Hematopoietic multipotent progenitor cell treated with erythropoietin and hydrocortisone succinate and interleukin-3 and kit ligand, for 15 days (in vitro differentiated cells): ENCODE measurements at regions not wholly inside any gene's neighbourhood (a gene's known extent, or its start where the extent isn't known, plus 50 kb on each side); places are given as distances from the start of the nearest gene placed in this dataset.

Experiments used
- DNase-seq: peaks from one replicate; pipeline ENCODE4 v3.0.0-alpha.2; 2015; ENCODE audit warnings: low spot score

DNA sequence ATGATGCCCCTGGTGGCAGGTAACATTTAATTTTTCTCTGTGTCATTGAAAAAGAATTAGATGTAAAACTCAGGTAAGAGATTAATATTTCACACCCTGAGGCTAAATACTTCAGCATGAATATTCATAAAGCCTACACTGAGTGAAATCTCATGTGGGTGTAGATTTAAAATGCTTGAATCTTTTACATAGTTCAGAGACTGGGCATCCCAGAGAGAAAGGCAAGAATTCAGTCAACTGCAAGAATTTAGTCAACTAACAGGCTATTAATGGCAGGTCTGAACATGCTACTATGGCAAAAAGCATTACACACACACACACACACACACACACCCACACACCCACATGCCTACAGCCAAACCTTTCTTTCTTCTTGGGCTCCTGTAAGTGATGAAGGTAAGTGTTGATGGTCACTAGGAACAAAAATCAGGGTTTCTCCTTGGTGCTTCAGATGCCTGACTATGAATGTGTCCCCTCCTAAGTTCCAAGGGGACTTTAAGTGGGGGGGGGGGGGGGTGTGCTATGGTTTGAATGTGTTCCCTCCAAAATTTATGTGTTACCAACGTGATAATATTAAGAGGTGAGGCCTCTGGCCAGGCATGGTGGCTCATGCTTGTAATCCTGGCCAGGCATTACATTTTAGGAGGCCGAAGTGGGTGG, 63.7 kb upstream of the PSMD7 start:
- no peak for DNase-seq

DNA sequence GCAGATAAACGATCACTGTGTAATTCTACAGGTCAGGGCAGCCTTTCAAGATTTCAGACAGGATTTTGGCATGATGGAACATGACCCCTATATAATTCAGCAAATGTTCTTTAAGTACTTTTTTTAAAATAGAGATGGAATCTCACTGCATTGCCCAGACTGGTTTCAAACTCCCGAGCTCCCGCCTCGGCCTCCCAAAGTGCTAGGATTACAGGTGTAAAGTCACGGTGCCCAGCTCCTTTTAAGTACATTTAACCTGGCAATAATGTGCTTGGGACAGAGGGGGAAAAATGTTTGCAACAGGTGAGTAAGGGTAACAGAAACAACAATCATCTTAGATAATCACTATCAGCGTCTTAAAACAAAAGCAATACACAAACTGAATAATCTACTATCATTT, 66.5 kb upstream of the PSMD7 start:
- DNase-seq, result no peak

DNA sequence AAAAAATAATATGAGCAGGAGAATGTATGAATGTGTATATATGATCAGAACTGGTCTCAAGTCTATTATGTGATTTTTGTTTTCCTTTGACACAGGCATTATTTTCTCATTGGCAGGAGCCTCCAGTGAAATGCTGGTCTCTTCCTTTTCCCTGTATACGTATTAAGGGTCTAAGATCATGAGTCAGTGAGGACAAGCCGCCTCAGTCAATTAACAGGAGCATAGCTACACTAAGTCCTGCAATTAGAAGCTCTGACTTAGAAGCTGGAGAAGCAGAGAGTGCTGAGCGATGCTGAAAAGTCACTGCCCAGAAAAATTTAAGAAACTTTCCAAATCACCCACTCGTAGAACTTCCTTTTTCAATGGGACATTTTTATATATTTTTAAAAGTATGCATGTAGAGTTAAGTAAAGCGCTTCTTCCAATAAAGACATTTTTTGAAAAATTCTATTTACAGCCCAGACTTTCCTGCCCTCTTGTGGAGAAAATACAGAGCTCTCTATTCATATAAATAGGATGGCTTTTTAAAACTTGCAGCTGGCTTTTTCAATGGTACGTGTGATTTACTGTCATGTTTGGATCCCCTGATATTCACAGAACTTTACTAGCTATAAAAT, 70.2 kb upstream of the PSMD7 start:
- DNase-seq, result no peak

DNA sequence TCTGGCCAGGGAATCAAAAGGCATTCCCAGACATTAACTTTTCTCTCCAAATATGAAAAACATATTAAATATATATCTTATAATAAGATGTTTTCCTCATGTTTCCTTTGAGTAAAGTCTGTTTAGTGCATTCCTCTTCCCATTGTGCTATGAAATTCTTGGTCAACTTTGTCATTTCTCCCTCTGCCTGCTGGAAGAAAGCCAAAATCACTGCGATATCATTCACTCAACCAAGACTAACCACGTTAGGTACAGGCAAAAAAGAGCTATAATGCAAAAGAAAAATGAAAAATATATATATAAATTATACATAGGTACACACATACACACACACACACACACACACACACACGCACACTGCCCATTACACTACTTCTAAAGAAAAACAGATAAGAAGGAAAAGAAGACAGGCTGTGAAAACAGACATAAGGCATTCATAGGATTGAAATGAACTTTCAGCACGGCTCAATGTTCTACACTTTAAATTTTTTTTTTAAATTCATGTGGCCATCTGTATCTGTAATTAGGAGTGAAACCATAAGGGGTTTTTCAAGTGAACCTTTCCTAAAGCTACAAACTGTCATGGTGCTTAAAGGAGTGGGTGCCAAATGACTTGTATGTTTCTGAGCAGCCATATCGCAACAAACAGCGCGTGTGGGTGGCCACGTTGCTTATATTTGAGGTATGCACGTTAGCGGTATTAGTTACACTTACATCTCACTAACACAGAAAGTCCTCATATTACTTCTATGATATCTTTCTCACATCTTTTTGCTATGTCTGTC, 71.6 kb upstream of the PSMD7 start:
- no peak for DNase-seq

DNA sequence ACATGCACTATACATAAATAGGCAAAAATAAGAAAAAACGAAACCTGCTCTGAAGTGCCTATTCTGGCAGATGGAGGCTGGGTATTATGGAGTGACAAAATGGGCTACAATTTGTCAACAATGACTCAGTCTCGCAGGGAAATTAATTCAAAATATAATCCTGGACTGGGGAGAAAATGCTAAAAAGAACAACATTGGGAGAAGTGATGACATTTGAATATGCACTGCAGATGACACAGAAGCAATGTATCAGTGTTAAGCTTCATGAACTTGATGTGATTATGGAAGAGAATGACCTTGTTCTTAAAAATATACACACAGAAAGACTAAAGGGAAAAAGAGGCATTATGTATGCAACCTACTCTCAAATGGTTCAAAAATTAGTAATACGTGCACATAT, 74.8 kb upstream of the PSMD7 start:
- no peak for DNase-seq

DNA sequence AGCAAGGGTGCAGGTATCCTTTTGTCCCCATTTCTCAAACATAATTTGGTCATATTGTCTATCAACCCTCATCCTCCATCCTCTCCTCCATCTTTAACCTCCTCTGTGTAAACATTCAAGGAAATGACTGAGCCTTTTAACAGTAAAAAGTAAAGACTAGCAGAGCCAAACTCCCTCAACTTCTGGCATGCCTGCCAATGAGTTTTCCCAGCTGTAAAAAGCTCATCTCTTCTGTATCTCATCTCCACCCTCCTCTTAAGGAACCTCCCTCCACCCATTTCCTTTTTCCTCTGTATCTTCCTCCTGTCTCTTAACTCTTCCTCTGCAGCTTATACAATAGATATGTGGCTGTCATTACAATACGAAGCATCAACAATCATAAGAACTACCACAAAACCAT, 76.9 kb upstream of the PSMD7 start:
- DNase-seq, result no peak

DNA sequence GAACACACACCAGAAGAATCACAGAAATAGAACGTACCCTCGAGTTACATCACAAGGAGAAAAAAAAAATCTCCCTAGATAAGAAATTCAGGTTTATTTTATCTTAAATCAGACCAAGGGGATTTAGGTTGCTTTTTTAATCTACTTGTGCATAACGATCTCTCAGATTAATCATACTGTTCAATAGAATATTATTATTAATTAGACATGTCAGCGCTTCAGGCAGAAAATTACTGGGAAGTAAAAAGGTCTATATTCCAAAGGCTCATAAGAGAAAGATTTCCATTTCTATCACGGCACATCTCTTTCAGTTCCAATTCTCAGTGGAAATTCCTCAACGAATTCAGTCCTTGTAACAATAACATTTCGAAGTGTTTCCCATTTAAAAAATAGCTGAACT, 77.7 kb upstream of the PSMD7 start:
- no peak for DNase-seq

DNA sequence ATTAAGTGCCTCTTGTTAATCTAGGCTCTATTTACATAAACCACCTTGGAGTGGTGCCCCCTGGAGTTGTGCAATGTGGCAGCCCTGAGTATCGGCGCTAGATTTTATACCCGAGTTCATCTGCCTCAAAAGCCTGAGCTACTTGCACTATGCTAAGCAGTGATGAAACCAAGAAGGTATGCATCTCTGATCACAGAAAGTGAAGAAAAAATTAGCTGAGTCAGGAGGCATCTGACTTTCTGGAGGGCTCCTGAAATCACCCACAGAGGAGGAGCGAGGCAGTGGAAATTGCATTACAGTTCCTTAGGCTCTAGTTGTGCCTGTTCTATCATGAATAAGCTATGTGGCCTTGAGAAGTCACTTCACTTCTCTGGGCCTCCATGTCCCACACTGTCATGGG, 80.3 kb upstream of the PSMD7 start:
- DNase-seq, result no peak

DNA sequence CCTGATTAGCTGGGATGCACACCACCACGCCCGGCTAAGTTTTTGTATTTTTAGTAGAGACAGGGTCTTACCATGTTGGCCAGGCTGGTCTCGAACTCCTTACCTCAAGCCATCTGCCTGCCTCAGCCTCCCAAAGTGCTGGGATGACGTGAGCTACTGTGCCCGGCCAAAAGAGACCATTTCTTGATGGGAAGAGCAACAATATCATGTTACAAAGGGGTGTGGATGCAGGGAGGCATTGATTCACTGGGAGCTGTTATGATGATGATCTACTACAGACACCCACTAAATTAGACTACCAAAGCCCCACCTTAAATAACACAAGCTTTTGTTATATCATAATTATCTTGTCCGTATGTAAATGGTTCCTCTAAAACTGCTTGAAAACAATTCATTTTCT, 81.4 kb upstream of the PSMD7 start:
- no peak for DNase-seq

DNA sequence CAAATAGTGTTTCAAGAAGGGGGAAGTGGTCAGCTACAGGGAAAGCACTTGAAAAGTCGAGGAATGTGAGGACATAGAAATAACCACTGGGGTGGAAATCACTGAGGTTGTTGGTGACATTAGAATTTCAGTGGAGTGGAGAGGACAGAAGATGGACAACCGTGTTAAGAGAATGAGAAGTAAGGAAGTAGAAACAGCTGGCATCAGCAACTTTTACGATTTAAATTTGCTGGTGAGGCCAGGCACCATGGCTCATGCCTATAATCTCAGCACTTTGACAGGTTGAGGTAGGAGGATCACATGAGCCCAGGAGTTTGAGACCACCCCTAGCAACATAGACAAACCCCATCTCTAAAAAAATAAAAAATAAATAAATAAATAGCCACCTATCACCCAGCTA, 83.2 kb upstream of the PSMD7 start:
- DNase-seq, result no peak

DNA sequence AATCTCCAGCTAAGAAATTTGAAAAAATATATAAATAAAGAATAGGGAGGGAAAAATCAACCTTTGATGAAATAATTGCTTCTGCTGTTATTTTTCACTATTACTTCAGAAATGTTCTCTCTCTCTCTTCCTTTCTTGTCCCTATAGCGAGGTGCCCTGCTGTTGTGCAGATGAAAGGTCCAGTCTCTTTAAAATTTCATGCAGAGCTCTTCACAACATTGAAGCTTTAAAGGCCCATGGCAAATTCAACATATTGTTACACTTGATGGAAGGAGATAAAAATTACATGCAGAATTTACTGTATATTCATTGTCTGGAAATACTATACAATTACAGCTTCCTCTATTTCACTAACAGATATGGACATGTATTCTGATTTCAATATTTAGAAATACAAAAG, 86.4 kb upstream of the PSMD7 start:
- no peak for DNase-seq

DNA sequence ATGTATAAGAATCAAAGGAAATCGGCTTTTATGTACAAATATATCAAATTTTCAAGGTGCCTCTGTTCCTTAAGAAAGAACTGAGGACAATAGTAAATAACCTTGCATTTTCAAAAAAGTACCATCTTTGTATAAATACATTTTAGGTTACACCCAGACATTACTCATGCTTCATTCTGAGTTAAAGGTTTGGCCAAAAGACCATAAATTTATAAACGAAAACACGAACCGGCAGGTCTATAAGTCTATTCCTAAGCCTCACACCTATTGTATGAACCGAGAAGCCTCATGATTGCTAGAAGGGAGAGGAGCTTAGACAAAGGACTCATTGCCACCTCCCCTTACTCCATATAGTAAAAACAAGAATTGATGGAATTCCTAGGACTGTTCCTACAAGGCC, 94.6 kb upstream of the PSMD7 start:
- DNase-seq, result no peak

DNA sequence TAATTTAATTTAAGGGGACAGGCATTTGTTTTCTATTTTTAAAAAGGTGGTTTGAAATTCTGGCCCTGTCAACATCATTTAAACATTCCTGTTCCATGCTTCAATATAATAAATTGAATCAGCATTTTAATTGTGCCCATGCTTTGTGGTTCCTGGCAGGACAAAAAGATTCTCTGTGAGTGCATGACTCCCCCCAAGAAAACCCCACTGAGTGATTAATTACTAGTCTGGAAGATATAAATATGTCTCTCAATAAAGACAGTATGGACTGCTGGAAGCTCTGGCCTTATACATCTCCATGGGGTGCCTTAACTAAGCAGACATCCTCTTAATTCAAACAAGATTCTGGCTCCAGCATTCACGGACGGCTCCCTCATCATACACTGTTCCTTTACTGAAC, 95.0 kb upstream of the PSMD7 start:
- no peak for DNase-seq

DNA sequence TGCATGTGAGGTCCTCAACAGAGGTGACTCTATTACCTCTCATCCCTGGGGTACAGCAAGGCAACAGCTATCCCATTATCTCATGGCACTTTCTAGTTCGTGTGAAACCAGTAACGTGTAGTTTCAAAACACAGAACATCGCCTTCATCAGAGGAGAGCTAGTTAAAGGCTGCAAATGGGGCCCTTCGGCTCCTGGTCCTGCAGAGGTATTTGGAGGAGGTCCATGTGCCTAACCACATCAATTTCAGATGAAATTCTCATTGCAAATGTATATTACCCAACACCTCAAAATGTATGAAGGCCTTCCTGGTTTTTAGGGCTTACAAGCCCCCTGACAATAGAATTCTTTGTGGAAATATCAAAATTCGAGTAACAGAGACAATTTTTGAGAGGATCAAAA, 95.7 kb upstream of the PSMD7 start:
- no peak for DNase-seq

DNA sequence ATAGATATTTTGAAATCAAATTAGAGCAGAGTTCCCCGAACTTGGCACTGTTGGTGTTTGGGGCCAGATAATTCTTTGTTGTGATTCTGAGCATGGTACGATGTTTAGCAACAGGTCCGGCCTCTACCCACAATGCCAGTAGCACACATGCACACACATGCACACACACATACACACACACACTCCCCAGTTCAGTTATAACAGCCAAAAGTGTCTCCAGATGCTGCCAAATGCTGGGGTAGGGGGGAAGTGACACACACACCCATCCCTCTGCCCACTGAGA, 96.8 kb upstream of the PSMD7 start:
- DNase-seq, result no peak

DNA sequence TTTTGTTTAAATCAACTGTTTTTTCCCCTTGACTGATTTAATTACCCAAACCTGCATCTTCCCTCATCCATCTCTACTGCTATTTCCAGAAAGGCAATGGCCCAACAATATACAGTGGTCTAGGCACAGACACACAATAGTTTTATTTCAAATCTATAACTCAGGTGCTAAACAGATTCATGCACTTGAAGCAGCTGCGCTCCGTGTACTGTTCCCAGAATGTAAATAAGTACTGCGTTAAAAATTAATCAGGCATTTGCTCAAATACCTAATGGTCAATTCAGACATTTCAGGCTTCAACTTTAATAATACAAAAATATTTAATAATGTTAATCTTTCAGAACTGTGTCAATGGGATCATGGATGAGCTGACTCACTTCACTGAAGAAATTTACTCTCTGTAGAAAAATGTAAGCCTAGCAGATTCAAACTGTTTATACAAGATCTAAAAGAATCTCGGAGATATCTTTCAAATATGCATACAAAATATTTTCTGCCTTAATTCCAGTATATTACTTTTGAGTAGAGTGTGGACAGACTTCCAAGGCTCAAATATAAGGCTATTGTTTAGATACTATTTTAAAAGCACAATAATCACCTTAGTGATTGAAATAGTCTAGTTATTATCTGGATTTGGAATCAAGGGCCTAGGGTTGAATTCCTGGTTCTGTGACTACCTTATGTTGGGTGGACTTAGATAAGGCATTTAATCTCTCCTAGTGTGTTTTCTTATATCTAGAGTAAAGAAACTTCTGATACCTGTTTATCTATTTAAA, 97.4 kb upstream of the PSMD7 start:
- DNase-seq, result no peak

DNA sequence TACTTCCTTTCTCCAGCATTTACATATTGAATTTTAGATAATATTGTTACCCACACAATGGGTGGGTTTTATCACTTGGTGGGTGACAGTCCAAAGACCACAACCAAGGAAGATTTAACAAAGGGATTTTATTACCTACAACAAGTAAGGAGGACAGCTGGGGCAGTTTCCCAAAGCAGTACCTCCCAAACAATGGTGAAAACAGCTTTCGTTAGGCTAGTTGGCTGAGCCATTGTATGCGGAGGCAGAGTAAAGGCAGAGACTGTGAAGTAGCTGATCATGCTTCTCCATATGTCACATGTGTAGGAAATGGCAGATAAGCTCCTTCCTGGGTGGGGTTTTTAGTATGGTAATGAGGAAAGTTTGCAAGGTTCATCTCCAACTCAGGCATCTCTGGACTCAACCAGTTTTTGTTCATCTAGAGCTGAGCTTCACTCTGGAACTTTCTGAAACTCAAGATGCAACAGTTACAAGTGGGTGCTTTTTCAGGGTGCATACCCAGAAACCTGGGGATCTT, 104.3 kb upstream of the PSMD7 start:
- no peak for DNase-seq

DNA sequence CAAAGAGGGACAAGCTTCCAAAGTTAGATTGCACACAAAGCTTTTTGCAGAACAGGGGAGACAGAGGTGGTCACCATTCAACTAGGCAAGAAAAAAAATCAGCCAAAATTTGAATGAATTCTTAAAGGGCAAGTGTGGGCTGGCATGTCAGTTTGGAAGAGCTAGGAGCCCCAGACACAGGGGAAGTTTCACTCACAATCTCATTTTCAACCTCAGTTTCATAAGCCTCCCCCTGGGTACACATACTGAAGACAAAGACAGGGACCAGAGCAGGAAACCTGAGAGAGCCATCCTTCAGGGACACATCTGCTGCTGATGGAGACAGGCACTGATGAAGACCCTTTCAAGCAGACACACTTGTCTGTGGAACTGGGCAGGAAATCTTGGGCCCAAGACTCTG, 106.3 kb upstream of the PSMD7 start:
- no peak for DNase-seq

DNA sequence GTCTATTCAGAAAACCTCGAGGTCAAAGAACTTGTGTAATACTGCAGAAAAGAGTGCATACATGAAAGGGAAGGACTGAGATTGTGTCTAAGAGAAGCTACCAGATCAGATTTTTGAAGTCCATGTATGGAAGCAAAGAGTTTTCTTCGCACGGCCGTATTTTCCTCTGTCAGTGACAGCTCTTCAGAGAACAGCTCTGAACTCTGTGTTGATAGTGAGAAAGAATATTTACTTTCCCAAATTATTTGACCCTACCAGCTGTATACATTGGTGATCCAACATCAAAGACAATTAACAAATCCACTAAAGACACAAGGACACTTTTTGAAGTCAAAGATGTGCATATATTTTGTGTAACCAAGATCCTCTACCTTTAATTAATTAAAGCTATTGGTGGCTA, 107.8 kb upstream of the PSMD7 start:
- no peak for DNase-seq

DNA sequence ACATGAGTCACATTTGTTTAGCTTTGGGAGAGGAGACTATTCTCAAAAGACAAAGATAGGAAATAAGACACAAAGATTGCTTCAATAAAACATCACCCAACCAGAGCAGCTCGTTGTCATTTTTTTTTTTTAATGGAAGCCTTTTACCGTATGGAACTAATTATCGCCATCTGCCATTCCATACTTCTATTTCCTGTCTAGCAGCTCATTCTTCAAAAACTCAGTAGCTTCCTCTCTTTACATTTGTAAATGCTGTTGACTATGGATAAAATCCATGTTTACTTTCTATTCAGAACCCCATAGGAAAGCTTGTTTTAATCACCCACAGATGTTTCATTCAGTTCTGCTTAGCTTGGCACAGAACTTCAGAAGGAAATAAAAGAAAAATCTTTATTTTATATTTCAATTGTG, 110.0 kb upstream of the PSMD7 start:
- no peak for DNase-seq

DNA sequence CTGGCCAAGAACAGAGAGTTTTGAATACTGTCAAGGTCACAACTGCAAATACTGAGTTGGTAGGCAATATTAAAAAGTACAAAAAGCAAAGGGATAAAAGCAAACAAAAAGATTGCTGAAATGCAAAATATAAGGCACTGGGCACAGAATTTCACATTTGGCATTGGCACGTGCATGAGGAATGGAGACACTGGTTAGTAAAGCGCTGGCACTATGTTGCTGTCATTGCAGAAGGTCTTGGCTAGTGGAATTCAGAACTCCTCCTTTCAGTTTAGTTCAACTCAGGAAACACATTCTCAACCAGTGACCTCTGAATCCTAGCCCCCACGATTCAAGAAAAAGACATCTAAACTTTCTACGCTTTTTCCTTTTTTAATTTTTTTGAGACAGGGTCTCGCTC, 111.8 kb upstream of the PSMD7 start:
- no peak for DNase-seq

DNA sequence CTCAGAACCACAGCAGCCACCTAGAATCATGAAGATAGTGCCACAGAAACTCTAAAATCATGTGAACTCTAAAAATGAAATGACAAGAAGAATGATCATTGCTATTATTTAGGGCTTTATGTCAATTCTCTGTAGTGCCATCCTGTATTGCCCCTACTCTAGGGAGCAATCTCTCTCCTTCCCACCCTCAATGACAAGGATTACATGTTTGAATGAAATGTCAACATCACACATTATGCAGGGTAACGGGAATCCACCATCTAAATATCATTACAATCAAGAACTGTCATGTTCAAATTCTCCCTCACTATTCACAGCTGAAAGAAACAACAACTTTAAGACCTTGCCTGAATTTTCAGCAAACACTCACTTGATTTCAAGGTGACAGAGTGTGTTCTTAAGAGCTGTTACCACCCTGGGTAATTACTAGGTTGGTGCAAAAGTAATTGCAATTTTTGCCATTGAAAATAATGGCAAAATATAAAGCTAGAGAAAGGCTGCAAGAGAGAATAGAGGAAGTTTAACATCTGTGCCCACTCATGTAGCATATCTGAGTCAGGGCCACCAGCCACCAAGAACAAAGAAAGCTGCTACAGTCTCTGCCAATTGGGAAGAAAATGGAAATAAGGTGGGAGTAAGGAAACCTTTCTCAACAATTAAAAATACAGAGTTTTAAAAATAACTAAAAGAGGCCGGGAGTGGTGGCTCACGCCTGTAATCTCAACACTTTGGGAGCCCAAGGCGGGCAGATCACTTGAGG, 112.8 kb upstream of the PSMD7 start:
- DNase-seq, result no peak
